Adipocyte (in vitro differentiated cells): ENCODE measurements at regions not wholly inside any gene's neighbourhood (a gene's known extent, or its start where the extent isn't known, plus 50 kb on each side); places are given as distances from the start of the nearest gene placed in this dataset.
"Not testable (repeated sequence)": the region's sequence is repeated elsewhere in the genome, so short reads cannot be mapped to it uniquely, and the experiment has no call there.

ENCODE experiments used
- DNase-seq: peaks from one replicate; pipeline ENCODE4 v3.0.0-alpha.2; 2015; ENCODE audit warnings: low read depth
- H3K27me3 ChIP-seq: replicated peaks from 2 replicates; pipeline ENCODE4 v1.7.0; 2013; ENCODE audit warnings: mild to moderate bottlenecking, low read length, moderate library complexity; ENCODE audit not compliant: control insufficient read depth, insufficient read depth
- H3K36me3 ChIP-seq: 2 replicates; pipeline ENCODE4 v1.7.0; 2013; ENCODE audit warnings: low read length, mild to moderate bottlenecking, moderate library complexity; ENCODE audit not compliant: control insufficient read depth, insufficient read depth, severe bottlenecking
- H3K4me1 ChIP-seq: 2 replicates; pipeline ENCODE4 v1.7.0; 2013; ENCODE audit warnings: mild to moderate bottlenecking, low read length, moderate library complexity; ENCODE audit not compliant: control insufficient read depth, insufficient read depth
- H3K4me3 ChIP-seq: 2 replicates; pipeline ENCODE4 v1.7.0; 2013; ENCODE audit warnings: mild to moderate bottlenecking, low read length, moderate library complexity
- H3K9ac ChIP-seq: 2 replicates; pipeline ENCODE4 v1.7.0; 2013; ENCODE audit warnings: mild to moderate bottlenecking, low read length, moderate library complexity
- H3K9me3 ChIP-seq: 2 replicates; pipeline ENCODE4 v1.7.0; 2013; ENCODE audit warnings: mild to moderate bottlenecking, low read length, moderate library complexity; ENCODE audit not compliant: control insufficient read depth

- H3K4me3 ChIP-seq, result no peak overlapping the region
- no peak for DNase-seq
Measured at GRCh38 chrX:25143596-25143995, 127.8 kb upstream of the ARX start.

GRCh38 chrX:25141684-25142083 lies 125.9 kb upstream of the ARX start:
- Histone ChIP-seq H3K9ac (no peak overlapping the region), H3K4me1 (no peaks in the 10 kb centered on the region), H3K4me3 (no peak overlapping the region), H3K9me3 (no peaks in the 10 kb centered on the region), H3K36me3 (no peaks in the 10 kb centered on the region), H3K27me3 (peaks cover 56% of the 10 kb centered on the region)
- DNase-seq, result no peak

More at GRCh38 chrX:25143596-25143995, 127.8 kb upstream of the ARX start:
- Histone ChIP-seq H3K36me3 (no peaks in the 10 kb centered on the region), H3K9me3 (no peaks in the 10 kb centered on the region), H3K27me3 (peaks cover 56% of the 10 kb centered on the region), H3K4me1 (no peaks in the 10 kb centered on the region), H3K9ac (no peak overlapping the region)

GRCh38 chrX:25131055-25131454 lies 115.3 kb upstream of the ARX start:
- Histone ChIP-seq H3K4me3 (no peak overlapping the region), H3K9me3 (peaks cover 6% of the 10 kb centered on the region), H3K9ac (no peak overlapping the region), H3K36me3 (no peaks in the 10 kb centered on the region), H3K4me1 (no peaks in the 10 kb centered on the region), H3K27me3 (peaks cover 12% of the 10 kb centered on the region)
- no peak for DNase-seq

- no peaks in the 10 kb centered on the region for H3K36me3 ChIP-seq
- DNase-seq, result no peak
- H3K9me3 ChIP-seq, result peaks cover 6% of the 10 kb centered on the region
- peaks cover 10% of the 10 kb centered on the region for H3K27me3 ChIP-seq
- no peak overlapping the region for H3K4me3 ChIP-seq
- no peak overlapping the region for H3K9ac ChIP-seq
- no peaks in the 10 kb centered on the region for H3K4me1 ChIP-seq
Measured at GRCh38 chrX:25130619-25131018, 114.9 kb upstream of the ARX start.

GRCh38 chrX:25125483-25125882 lies 109.7 kb upstream of the ARX start:
- H3K9me3 ChIP-seq, result no peaks in the 10 kb centered on the region
- H3K36me3 ChIP-seq, result no peaks in the 10 kb centered on the region

GRCh38 chrX:25124391-25124790 lies 108.6 kb upstream of the ARX start:
- Histone ChIP-seq H3K9ac (no peak overlapping the region), H3K36me3 (no peaks in the 10 kb centered on the region), H3K27me3 (peaks cover 10% of the 10 kb centered on the region), H3K4me3 (no peak overlapping the region), H3K4me1 (no peaks in the 10 kb centered on the region), H3K9me3 (no peaks in the 10 kb centered on the region)
- DNase-seq, result no peak

More at GRCh38 chrX:25125483-25125882, 109.7 kb upstream of the ARX start:
- Histone ChIP-seq H3K4me3 (no peak overlapping the region), H3K9ac (no peak overlapping the region), H3K4me1 (no peaks in the 10 kb centered on the region), H3K27me3 (peaks cover 13% of the 10 kb centered on the region)
- DNase-seq, result no peak

GRCh38 chrX:25112156-25112555 lies 96.4 kb upstream of the ARX start:
- Histone ChIP-seq H3K4me1 (no peaks in the 10 kb centered on the region), H3K27me3 (peaks cover 10% of the 10 kb centered on the region), H3K4me3 (no peak overlapping the region), H3K9me3 (peaks cover 2% of the 10 kb centered on the region), H3K9ac (no peak overlapping the region), H3K36me3 (no peaks in the 10 kb centered on the region)
- no peak for DNase-seq

- Histone ChIP-seq H3K36me3 (no peaks in the 10 kb centered on the region), H3K9me3 (peaks cover 2% of the 10 kb centered on the region), H3K4me3 (no peak overlapping the region), H3K4me1 (no peaks in the 10 kb centered on the region), H3K9ac (no peak overlapping the region), H3K27me3 (peaks cover 17% of the 10 kb centered on the region)
- DNase-seq, result no peak
Measured at GRCh38 chrX:25108481-25108880, 92.7 kb upstream of the ARX start.

- H3K4me1 ChIP-seq, result no peaks in the 10 kb centered on the region
- no peak overlapping the region for H3K9ac ChIP-seq
- peaks cover 3% of the 10 kb centered on the region for H3K9me3 ChIP-seq
- no peak overlapping the region for H3K4me3 ChIP-seq
- H3K36me3 ChIP-seq, result no peaks in the 10 kb centered on the region
- H3K27me3 ChIP-seq, result peaks cover 12% of the 10 kb centered on the region
- no peak for DNase-seq
Measured at GRCh38 chrX:25105221-25105620, 89.5 kb upstream of the ARX start.

GRCh38 chrX:25096522-25097045 lies 80.8 kb upstream of the ARX start:
- Histone ChIP-seq H3K9me3 (peaks cover 3% of the 10 kb centered on the region), H3K4me1 (no peaks in the 10 kb centered on the region), H3K27me3 (peaks cover 9% of the 10 kb centered on the region), H3K36me3 (no peaks in the 10 kb centered on the region), H3K4me3 (no peak overlapping the region), H3K9ac (no peak overlapping the region)
- DNase-seq, result no peak

GRCh38 chrX:25091152-25091551 lies 75.4 kb upstream of the ARX start:
- peaks cover 22% of the 10 kb centered on the region for H3K9me3 ChIP-seq
- H3K4me3 ChIP-seq, DNase-seq, H3K4me1 ChIP-seq, H3K27me3 ChIP-seq, H3K9ac ChIP-seq, H3K36me3 ChIP-seq: not testable (repeated sequence)

GRCh38 chrX:25084446-25084845 lies 68.7 kb upstream of the ARX start:
- H3K27me3 ChIP-seq, result no peaks in the 10 kb centered on the region
- H3K9me3 ChIP-seq, result peaks cover 27% of the 10 kb centered on the region
- no peak for DNase-seq
- no peak overlapping the region for H3K9ac ChIP-seq
- H3K4me3 ChIP-seq, result no peak overlapping the region
- no peaks in the 10 kb centered on the region for H3K4me1 ChIP-seq
- no peaks in the 10 kb centered on the region for H3K36me3 ChIP-seq
